Neural crest cell (in vitro differentiated cells): ENCODE measurements at regions not wholly inside any gene's neighbourhood (a gene's known extent, or its start where the extent isn't known, plus 50 kb on each side); places are given as distances from the start of the nearest gene placed in this dataset.
A peak's percentile ranks its signal among the peaks of the same experiment; 100 is the strongest.

ENCODE experiments used
- DNase-seq: peaks from one replicate; pipeline ENCODE4 v3.0.0; 2021; ENCODE audit warnings: low read depth, mixed read lengths, low spot score
- H3K27ac Mint-ChIP-seq: one replicate; pipeline ENCODE4 v1.8.0; 2021; ENCODE audit warnings: mild to moderate bottlenecking, mixed read lengths; ENCODE audit not compliant: unreplicated experiment
- H3K27me3 Mint-ChIP-seq: 2 replicates; pipeline ENCODE4 v1.8.0; 2021; ENCODE audit warnings: low read depth, mild to moderate bottlenecking, mixed read lengths
- H3K36me3 Mint-ChIP-seq: 2 replicates; pipeline ENCODE4 v1.8.0; 2021; ENCODE audit warnings: low read depth, mild to moderate bottlenecking, mixed read lengths
- H3K4me1 Mint-ChIP-seq: 2 replicates; pipeline ENCODE4 v1.8.0; 2021; ENCODE audit warnings: mixed read lengths
- H3K4me3 Mint-ChIP-seq: one replicate; pipeline ENCODE4 v1.8.0; 2021; ENCODE audit warnings: mild to moderate bottlenecking, mixed read lengths
- H3K9me3 Mint-ChIP-seq: 2 replicates; pipeline ENCODE4 v1.8.0; 2021; ENCODE audit warnings: mixed read lengths
- CTCF ChIP-seq: fragments of 200-600 bp; sonication (generic); conservative IDR thresholded peaks from 2 replicates; pipeline ENCODE4 v1.5.0; 2021; ENCODE audit warnings: antibody characterized with exemption, mild to moderate bottlenecking

GRCh38 chr1:232432313-232432712, 197.6 kb downstream of the SIPA1L2 start:
- Mint-ChIP-seq H3K27ac (no peak overlapping the region), H3K27me3 (no peaks in the 10 kb centered on the region), H3K4me3 (no peak overlapping the region), H3K36me3 (peaks cover 18% of the 10 kb centered on the region), H3K9me3 (no peaks in the 10 kb centered on the region), H3K4me1 (peaks cover 34% of the 10 kb centered on the region)
- TF ChIP-seq CTCF = no peak
- DNase-seq = no peak

GRCh38 chr1:232431748-232432147, 198.2 kb downstream of the SIPA1L2 start:
- Mint-ChIP-seq H3K4me1 (peaks cover 36% of the 10 kb centered on the region), H3K4me3 (no peak overlapping the region), H3K27me3 (no peaks in the 10 kb centered on the region), H3K27ac (no peak overlapping the region), H3K9me3 (no peaks in the 10 kb centered on the region), H3K36me3 (peaks cover 16% of the 10 kb centered on the region)
- no peak for TF ChIP-seq CTCF
- DNase-seq = no peak

GRCh38 chr1:232431326-232431725, 198.6 kb downstream of the SIPA1L2 start:
- peaks cover 14% of the 10 kb centered on the region for H3K36me3 Mint-ChIP-seq
- H3K4me3 Mint-ChIP-seq = no peak overlapping the region
- H3K27me3 Mint-ChIP-seq = no peaks in the 10 kb centered on the region
- H3K27ac Mint-ChIP-seq = no peak overlapping the region
- peaks cover 32% of the 10 kb centered on the region for H3K4me1 Mint-ChIP-seq
- H3K9me3 Mint-ChIP-seq = no peaks in the 10 kb centered on the region
- TF ChIP-seq CTCF = no peak
- DNase-seq = no peak

- no peaks in the 10 kb centered on the region for H3K9me3 Mint-ChIP-seq
- H3K4me1 Mint-ChIP-seq = peaks cover 24% of the 10 kb centered on the region
- no peak for TF ChIP-seq CTCF
- peaks cover 11% of the 10 kb centered on the region for H3K36me3 Mint-ChIP-seq
- no peak for DNase-seq
- no peaks in the 10 kb centered on the region for H3K27me3 Mint-ChIP-seq
- no peak overlapping the region for H3K4me3 Mint-ChIP-seq
- peak overlapping the region; percentile 54 for H3K27ac Mint-ChIP-seq
Observed at GRCh38 chr1:232430467-232430866, 199.5 kb downstream of the SIPA1L2 start.

GRCh38 chr1:232428786-232429530, 201.0 kb downstream of the SIPA1L2 start:
- Mint-ChIP-seq H3K27ac (peak overlapping the region; percentile 19), H3K36me3 (peaks cover 11% of the 10 kb centered on the region), H3K9me3 (no peaks in the 10 kb centered on the region), H3K27me3 (no peaks in the 10 kb centered on the region), H3K4me3 (no peak overlapping the region), H3K4me1 (peaks cover 24% of the 10 kb centered on the region)
- DNase-seq = no peak
- no peak for TF ChIP-seq CTCF
